GM10248 (cell line): ENCODE measurements at regions not wholly inside any gene's neighbourhood (a gene's known extent, or its start where the extent isn't known, plus 50 kb on each side); places are given as distances from the start of the nearest gene placed in this dataset.

ENCODE experiments used
- CTCF ChIA-PET: fragments of 300-600 bp; sonication (Branson Sonifier 250); formaldehyde crosslinking; extraction: SDS; loops from one replicate; lab custom pipeline; 2021; ENCODE audit warnings: antibody characterized with exemption; lab: Yijun Ruan, JAX
- POLR2A ChIA-PET: fragments of 350-650 bp; sonication (Branson Sonifier 250); formaldehyde crosslinking; extraction: SDS; loops from one replicate; lab custom pipeline; 2020; ENCODE audit warnings: antibody characterized with exemption; lab: Yijun Ruan, JAX
- DNase-seq: peaks from one replicate; pipeline ENCODE4 v3.0.0; 2012; ENCODE audit errors: extremely low spot score
- TF ChIP-seq, protein P1 (sequence below): IDR thresholded peaks from 2 replicates; pipeline ENCODE4 v1.5.1; 2012; ENCODE audit warnings: mild to moderate bottlenecking, low read depth; ENCODE audit errors: extremely low read depth, missing control alignments, control extremely low read depth

DNA sequence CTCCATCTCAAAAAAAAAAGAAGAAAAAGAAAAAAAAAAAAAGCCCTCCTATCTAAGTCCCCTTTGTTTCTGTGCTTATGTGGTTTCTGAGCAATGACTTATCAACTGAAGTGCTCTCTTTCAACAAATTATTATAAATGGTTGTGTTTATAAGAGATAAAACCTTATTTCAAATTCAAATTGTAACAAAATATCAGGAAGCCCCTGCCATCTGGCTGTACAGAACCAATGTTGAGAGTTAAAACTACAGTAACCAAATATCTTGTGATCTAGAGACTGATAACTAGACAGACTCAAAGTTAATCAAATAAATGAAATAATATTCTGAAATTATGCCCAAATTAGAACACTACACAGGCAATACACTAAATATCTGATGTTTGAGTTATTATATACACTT is 143.0 kb upstream of the CPNE8 start:
- POLR2A ChIA-PET = no interaction called here
- TF ChIP-seq, protein P1, sequence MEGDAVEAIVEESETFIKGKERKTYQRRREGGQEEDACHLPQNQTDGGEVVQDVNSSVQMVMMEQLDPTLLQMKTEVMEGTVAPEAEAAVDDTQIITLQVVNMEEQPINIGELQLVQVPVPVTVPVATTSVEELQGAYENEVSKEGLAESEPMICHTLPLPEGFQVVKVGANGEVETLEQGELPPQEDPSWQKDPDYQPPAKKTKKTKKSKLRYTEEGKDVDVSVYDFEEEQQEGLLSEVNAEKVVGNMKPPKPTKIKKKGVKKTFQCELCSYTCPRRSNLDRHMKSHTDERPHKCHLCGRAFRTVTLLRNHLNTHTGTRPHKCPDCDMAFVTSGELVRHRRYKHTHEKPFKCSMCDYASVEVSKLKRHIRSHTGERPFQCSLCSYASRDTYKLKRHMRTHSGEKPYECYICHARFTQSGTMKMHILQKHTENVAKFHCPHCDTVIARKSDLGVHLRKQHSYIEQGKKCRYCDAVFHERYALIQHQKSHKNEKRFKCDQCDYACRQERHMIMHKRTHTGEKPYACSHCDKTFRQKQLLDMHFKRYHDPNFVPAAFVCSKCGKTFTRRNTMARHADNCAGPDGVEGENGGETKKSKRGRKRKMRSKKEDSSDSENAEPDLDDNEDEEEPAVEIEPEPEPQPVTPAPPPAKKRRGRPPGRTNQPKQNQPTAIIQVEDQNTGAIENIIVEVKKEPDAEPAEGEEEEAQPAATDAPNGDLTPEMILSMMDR = no peak

DNA sequence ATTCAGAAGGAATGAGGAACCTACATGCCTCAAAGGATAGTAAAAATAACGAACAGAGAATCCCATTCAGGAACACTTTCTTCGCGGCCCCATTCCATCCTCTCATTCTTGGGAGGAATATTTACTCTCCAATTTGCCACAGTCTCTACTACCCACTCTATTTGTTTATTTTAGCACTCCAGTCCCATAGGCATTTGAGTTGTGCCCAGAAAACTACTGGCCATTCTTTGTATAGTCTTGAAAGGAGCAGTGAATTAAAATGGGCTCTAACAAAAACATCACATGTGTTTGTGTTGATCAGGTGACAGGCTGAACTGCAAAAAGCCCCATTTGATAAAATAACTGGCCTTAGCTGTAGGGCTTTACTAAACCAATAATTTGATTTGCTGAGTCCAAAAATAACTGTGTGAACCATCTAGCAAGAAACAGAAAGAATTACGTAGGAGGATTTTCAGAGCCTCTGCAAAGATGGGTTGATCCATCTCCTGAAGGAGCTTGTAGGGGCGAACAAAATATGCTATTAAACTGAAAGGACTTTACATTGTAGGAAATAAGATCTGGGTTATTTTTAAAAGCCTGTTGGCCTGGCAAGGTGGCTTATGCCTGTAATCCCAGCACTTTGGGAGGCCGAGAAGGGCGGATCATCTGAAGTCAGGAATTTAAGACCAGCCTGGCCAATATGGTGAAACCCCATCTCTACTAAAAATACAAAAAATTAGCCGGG is 142.3 kb upstream of the CPNE8 start:
- no peak for DNase-seq
- POLR2A ChIA-PET = no interaction called here
- CTCF ChIA-PET = interaction anchor here (0.7 to 1.2 kb wide), 2 partner anchors 56 to 856 kb away, joined by 3 read pairs; no protein-coding TSS in a partner anchor
- TF ChIP-seq, protein P1 = no peak

More for the DNA sequence above, 143.0 kb upstream of the CPNE8 start:
- CTCF ChIA-PET = interaction anchor here (0.7 to 1.2 kb wide), 2 partner anchors 56 to 857 kb away, joined by 3 read pairs; no protein-coding TSS in a partner anchor
- DNase-seq = no peak

DNA sequence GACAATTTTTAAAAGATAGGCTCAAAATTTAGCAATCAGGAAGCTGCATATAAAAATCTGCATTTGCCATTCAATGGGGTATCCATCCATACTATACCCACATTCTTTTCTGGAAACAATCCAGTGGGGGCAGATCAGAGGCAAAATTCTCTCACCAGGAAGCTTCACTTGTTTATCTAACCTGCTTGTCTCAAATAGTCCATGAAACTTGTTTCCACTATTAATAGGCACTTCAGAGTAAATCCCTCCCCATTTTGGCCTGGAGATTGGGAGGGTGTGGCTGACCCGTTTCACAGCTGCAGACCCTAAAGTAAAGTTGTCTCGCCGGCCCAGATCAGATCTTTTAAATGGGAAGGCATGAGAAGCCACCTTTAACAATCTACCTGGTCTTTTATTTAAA is 139.4 kb upstream of the CPNE8 start:
- no peak for DNase-seq
- ChIA-PET POLR2A (no interaction called here), CTCF (no interaction called here)
- TF ChIP-seq, protein P1 = no peak

DNA sequence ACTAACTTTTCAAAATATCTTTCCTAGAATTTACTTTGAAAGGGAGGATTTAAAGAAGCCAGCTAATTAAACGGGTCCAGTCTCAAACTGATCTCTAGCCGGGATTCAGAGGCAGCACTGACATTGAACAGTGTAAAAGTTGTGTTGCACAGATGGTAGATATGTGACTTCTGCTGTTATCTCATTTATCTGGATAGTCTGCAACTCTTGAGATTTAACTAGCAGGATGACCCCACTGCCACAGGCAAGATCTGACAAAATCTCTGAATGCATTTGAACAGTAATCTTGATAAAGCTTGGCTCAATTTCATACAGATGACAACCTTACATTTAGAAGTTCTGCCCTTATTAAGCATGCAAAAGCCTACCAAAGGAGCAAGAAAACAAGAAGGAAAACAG is 138.0 kb upstream of the CPNE8 start:
- ChIA-PET CTCF (interaction anchor here (0.9 to 1.6 kb wide), 3 partner anchors 13 to 122 kb away, joined by 3 to 6 read pairs (median 3); no protein-coding TSS in a partner anchor), POLR2A (no interaction called here)
- DNase-seq = no peak
- TF ChIP-seq, protein P1 = no peak

DNA sequence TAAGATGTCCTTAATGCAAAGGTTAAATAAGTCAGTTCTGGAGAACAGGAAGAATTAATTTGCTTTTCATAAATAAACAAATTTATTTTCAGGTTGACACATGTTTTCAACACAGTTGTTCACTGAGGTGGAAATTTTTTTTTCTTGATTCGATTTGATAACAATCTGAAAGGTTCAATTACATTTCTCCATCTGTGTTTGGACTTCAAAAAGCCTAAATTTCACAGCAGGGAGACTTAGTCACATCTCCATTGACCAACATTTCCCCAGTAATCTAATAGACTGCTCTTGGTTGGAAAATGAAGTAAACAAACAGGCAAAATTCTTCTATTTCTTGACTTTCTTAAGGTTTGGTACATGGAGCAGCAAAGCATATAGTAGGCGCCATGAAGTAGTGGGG is 134.9 kb upstream of the CPNE8 start:
- ChIA-PET CTCF (interaction anchor here (1.4 to 2.3 kb wide), 5 partner anchors 9 to 134 kb away, joined by 3 to 7 read pairs (median 4); no protein-coding TSS in a partner anchor), POLR2A (no interaction called here)
- no peak for DNase-seq
- TF ChIP-seq, protein P1 = no peak

DNA sequence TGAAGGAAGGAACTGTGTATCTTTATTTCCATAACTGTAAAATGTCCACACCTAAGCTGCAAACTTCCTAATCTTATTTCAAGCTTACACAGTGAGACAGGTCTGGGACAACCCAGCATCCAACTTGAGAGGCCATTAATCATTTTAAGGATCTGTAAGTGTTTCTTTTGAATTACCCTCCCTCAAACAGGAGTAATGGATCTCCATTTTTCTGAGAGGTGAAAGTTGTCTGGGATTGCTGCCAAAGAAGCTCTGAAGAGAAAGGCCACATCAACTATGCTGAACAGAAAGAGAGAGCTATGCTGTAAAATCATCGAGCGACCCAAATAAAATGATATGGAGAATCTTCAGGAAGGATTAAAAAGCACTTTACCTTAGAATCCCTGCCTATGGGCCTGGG is 131.7 kb upstream of the CPNE8 start:
- no peak for DNase-seq
- TF ChIP-seq, protein P1 = no peak
- ChIA-PET CTCF (interaction anchor here (0.8 kb wide), 1 partner anchor 116 kb away, joined by 3 read pairs; no protein-coding TSS in a partner anchor), POLR2A (no interaction called here)
